CD14-positive monocyte (primary cell): ENCODE measurements at regions not wholly inside any gene's neighbourhood (a gene's known extent, or its start where the extent isn't known, plus 50 kb on each side); places are given as distances from the start of the nearest gene placed in this dataset.

ENCODE experiments used
- DNase-seq, 3 donors: peaks; one replicate each; pipeline ENCODE4 v3.0.0-alpha.2; 2011 to 2022
- H2AFZ ChIP-seq: 2 replicates; pipeline ENCODE4 v1.6.0; 2012; ENCODE audit warnings: mild to moderate bottlenecking, low read depth, low read length, inconsistent platforms; ENCODE audit not compliant: insufficient read depth, poor library complexity, severe bottlenecking
- H3K27ac ChIP-seq, 2 donors: 1 replicate in 1 of 2; 2 replicates in 1 of 2; pipeline ENCODE4 v1.5.1; 2012 to 2013; ENCODE audit warnings: low read length in 2 of 2, control low read depth in 1 of 2, inconsistent platforms in 1 of 2, low read depth in 1 of 2, mild to moderate bottlenecking in 1 of 2
- H3K27me3 ChIP-seq, 2 donors: one replicate each; pipeline versions ENCODE4 v1.6.0 to v1.6.1; 2011 to 2013; ENCODE audit warnings: low read length in 2 of 2; ENCODE audit not compliant: control insufficient read depth in 2 of 2, insufficient read depth in 2 of 2
- H3K36me3 ChIP-seq, 2 donors: replicated peaks in 1 of 2; 1 replicate in 1 of 2; 2 replicates in 1 of 2; pipeline versions ENCODE4 v1.5.1 to v1.6.1; 2012 to 2013; ENCODE audit warnings: low read length in 2 of 2, control low read depth in 1 of 2, inconsistent platforms in 1 of 2, mild to moderate bottlenecking in 1 of 2; ENCODE audit not compliant: insufficient read depth in 2 of 2, control insufficient read depth in 1 of 2
- H3K4me1 ChIP-seq, 2 donors: 1 replicate in 1 of 2; 2 replicates in 1 of 2; pipeline versions ENCODE4 v1.5.1 to v1.6.1; 2012 to 2013; ENCODE audit warnings: low read length in 2 of 2, control low read depth in 1 of 2, inconsistent platforms in 1 of 2, mild to moderate bottlenecking in 1 of 2, moderate library complexity in 1 of 2; ENCODE audit not compliant: insufficient read depth in 2 of 2, control insufficient read depth in 1 of 2
- H3K4me2 ChIP-seq: replicated peaks from 2 replicates; pipeline ENCODE3; 2012; ENCODE audit warnings: low read length, moderate library complexity, mild to moderate bottlenecking; ENCODE audit not compliant: poor library complexity, severe bottlenecking; ENCODE audit errors: extremely low read depth
- H3K4me3 ChIP-seq, 3 experiments: fragments of 200-600 bp in 1 of 3; sonication (generic) in 1 of 3; replicated peaks in 1 of 3; 1 replicate in 2 of 3; 2 replicates in 1 of 3; pipeline ENCODE4 v1.5.1; 2011 to 2013; ENCODE audit warnings: low read length in 3 of 3, mild to moderate bottlenecking in 3 of 3, control low read depth in 2 of 3, low read depth in 2 of 3, inconsistent platforms in 1 of 3, moderate library complexity in 1 of 3
- H3K79me2 ChIP-seq: 2 replicates; pipeline ENCODE4 v1.6.0; 2012; ENCODE audit warnings: mild to moderate bottlenecking, control low read depth, inconsistent platforms, low read length, moderate library complexity; ENCODE audit not compliant: insufficient read depth
- H3K9ac ChIP-seq: 2 replicates; pipeline ENCODE4 v1.6.0; 2017; ENCODE audit warnings: low read length, mild to moderate bottlenecking; ENCODE audit not compliant: insufficient read depth, poor library complexity, severe bottlenecking
- H3K9me3 ChIP-seq, 2 donors: replicated peaks in 1 of 2; 1 replicate in 1 of 2; 2 replicates in 1 of 2; pipeline versions ENCODE4 v1.5.1 to v1.6.1; 2012 to 2013; ENCODE audit warnings: low read length in 2 of 2, control low read depth in 1 of 2; ENCODE audit not compliant: control insufficient read depth in 1 of 2, insufficient read depth in 1 of 2
- H4K20me1 ChIP-seq: 2 replicates; pipeline ENCODE4 v1.6.0; 2012; ENCODE audit warnings: mild to moderate bottlenecking, low read length, control low read depth, moderate library complexity; ENCODE audit not compliant: insufficient read depth
- H3K27ac Mint-ChIP-seq, 7 donors: one replicate each; pipeline ENCODE4 v1.8.0; 2020; ENCODE audit warnings: mild to moderate bottlenecking in 7 of 7, mixed read lengths in 7 of 7, moderate library complexity in 6 of 7, inconsistent platforms in 2 of 7
- H3K27me3 Mint-ChIP-seq, 3 donors: one replicate each; pipeline ENCODE4 v1.8.0; 2021 to 2022; ENCODE audit warnings: low read depth in 3 of 3, mild to moderate bottlenecking in 3 of 3, mixed read lengths in 3 of 3, moderate library complexity in 3 of 3, inconsistent platforms in 1 of 3
- H3K36me3 Mint-ChIP-seq, 2 donors: one replicate each; pipeline ENCODE4 v1.8.0; 2020; ENCODE audit warnings: mixed read lengths in 2 of 2, inconsistent platforms in 1 of 2, mild to moderate bottlenecking in 1 of 2
- H3K4me1 Mint-ChIP-seq: one replicate; pipeline ENCODE4 v1.8.0; 2020; ENCODE audit warnings: mild to moderate bottlenecking, mixed read lengths
- H3K4me3 Mint-ChIP-seq, 2 donors: one replicate each; pipeline ENCODE4 v1.8.0; 2020; ENCODE audit warnings: mild to moderate bottlenecking in 2 of 2, mixed read lengths in 2 of 2, moderate library complexity in 1 of 2
- H3K9me3 Mint-ChIP-seq, 7 donors: one replicate each; pipeline ENCODE4 v1.8.0; 2020 to 2022; ENCODE audit warnings: mixed read lengths in 7 of 7, mild to moderate bottlenecking in 6 of 7, moderate library complexity in 6 of 7, inconsistent platforms in 2 of 7
- CTCF ChIP-seq: fragments of 200-600 bp; IDR thresholded peaks from one replicate; pipeline ENCODE4 v1.8.0; 2022; ENCODE audit warnings: antibody characterized with exemption, mild to moderate bottlenecking
- WGBS: methylation state at CpG from one replicate; pipeline ENCODE4 v1.1.5; 2013; ENCODE audit warnings: missing lambda C conversion rate; ENCODE audit not compliant: insufficient coverage; 5-methylcytosine and 5-hydroxymethylcytosine counted together
- intact Hi-C, 2 donors: fragments of 100-400 bp; cut with micrococcal nuclease; formaldehyde crosslinking; loops; one replicate each; pipeline versions ENCODE4 v1.15.0 to v1.15.1; 2023

- Histone ChIP-seq H3K9me3 (no peaks in the 10 kb centered on the region), H3K79me2 (no peaks in the 10 kb centered on the region), H3K27ac (no peak overlapping the region), H3K4me2 (no peak overlapping the region), H3K4me1 (no peaks in the 10 kb centered on the region), H3K9ac (no peak overlapping the region), H2AFZ (no peak overlapping the region), H3K27me3 (no peaks in the 10 kb centered on the region), H3K4me3 (no peak overlapping the region), H3K36me3 (no peaks in the 10 kb centered on the region), H4K20me1 (no peaks in the 10 kb centered on the region)
- H3K9me3 Mint-ChIP-seq, result peaks cover 0 to 4% (median 0%) of the 10 kb centered on the region in 7 donors
- H3K27me3 Mint-ChIP-seq, result peaks cover 2 to 4% (median 4%) of the 10 kb centered on the region in 3 donors
- intact Hi-C loops, result no loop called here
- H3K4me3 Mint-ChIP-seq, result no peak overlapping the region
- no peak for DNase-seq
- H3K4me1 Mint-ChIP-seq, result no peaks in the 10 kb centered on the region
- no peak for TF ChIP-seq CTCF
- 81% methylated on average over 2 of the region's 3 CpGs for WGBS
- no peaks in the 10 kb centered on the region for H3K36me3 Mint-ChIP-seq
- no peak overlapping the region for H3K27ac Mint-ChIP-seq
Observed at GRCh38 chr14:55502746-55503284, 62.4 kb upstream of the TBPL2 start.

GRCh38 chr14:55505846-55506245 is 65.4 kb upstream of the TBPL2 start:
- no peak for DNase-seq
- no peak for TF ChIP-seq CTCF
- WGBS, result 100% methylated on average over 3 of the region's 4 CpGs
- Mint-ChIP-seq H3K27me3 (peaks cover 0 to 4% (median 1%) of the 10 kb centered on the region in 3 donors), H3K27ac (no peak overlapping the region), H3K36me3 (no peaks in the 10 kb centered on the region), H3K4me1 (no peaks in the 10 kb centered on the region), H3K9me3 (peaks cover 0 to 10% (median 3%) of the 10 kb centered on the region in 7 donors), H3K4me3 (no peak overlapping the region)
- Histone ChIP-seq H4K20me1 (no peaks in the 10 kb centered on the region), H3K9ac (no peak overlapping the region), H3K79me2 (no peaks in the 10 kb centered on the region), H3K4me3 (no peak overlapping the region), H2AFZ (no peak overlapping the region), H3K36me3 (no peaks in the 10 kb centered on the region), H3K4me1 (no peaks in the 10 kb centered on the region), H3K27ac (no peak overlapping the region), H3K4me2 (no peak overlapping the region), H3K27me3 (no peaks in the 10 kb centered on the region), H3K9me3 (no peaks in the 10 kb centered on the region)
- intact Hi-C loops, result no loop called here
